DND-41 (cell line): ENCODE measurements at regions not wholly inside any gene's neighbourhood (a gene's known extent, or its start where the extent isn't known, plus 50 kb on each side); places are given as distances from the start of the nearest gene placed in this dataset.

Experiments
- ATAC-seq: fragments of 200-7000 bp; cut with Tn5 transposase; 3 replicates; pipeline ENCODE4 v1.9.1; 2021; ENCODE audit warnings: low read depth; ENCODE audit not compliant: insufficient read depth
- DNase-seq: peaks from one replicate; pipeline ENCODE4 v3.0.0-alpha.2; 2020
- H2AFZ ChIP-seq: 2 replicates; pipeline ENCODE4 v1.6.0; 2012; ENCODE audit warnings: low read depth, low read length
- H3K27ac ChIP-seq: 2 replicates; pipeline ENCODE4 v1.5.1; 2012; ENCODE audit warnings: low read length, inconsistent platforms
- H3K27me3 ChIP-seq: fragments of 200-600 bp; sonication (generic); 2 replicates; pipeline ENCODE4 v1.6.0; 2012; ENCODE audit warnings: low read length, mild to moderate bottlenecking, inconsistent platforms; ENCODE audit not compliant: insufficient read depth, poor library complexity
- H3K36me3 ChIP-seq: 2 replicates; pipeline ENCODE4 v1.5.1; 2012; ENCODE audit warnings: low read length, inconsistent platforms; ENCODE audit not compliant: insufficient read depth
- H3K4me1 ChIP-seq: 2 replicates; pipeline ENCODE4 v1.5.1; 2012; ENCODE audit warnings: mild to moderate bottlenecking, low read length; ENCODE audit not compliant: insufficient read depth
- H3K4me2 ChIP-seq: 2 replicates; pipeline ENCODE4 v1.6.0; 2012; ENCODE audit warnings: mild to moderate bottlenecking, moderate library complexity, low read length, inconsistent platforms; ENCODE audit not compliant: insufficient read depth
- H3K4me3 ChIP-seq, 2 experiments: fragments of 200-600 bp in 1 of 2; shearing (Covaris generic) in 1 of 2; 2 replicates each; pipeline ENCODE4 v1.5.1; 2012 to 2016; ENCODE audit warnings: inconsistent platforms in 2 of 2, low read length in 2 of 2, mild to moderate bottlenecking in 2 of 2, low read depth in 1 of 2, moderate library complexity in 1 of 2
- H3K79me2 ChIP-seq: 2 replicates; pipeline ENCODE4 v1.6.0; 2012; ENCODE audit warnings: low read length, inconsistent platforms; ENCODE audit not compliant: insufficient read depth
- H3K9ac ChIP-seq: 2 replicates; pipeline ENCODE4 v1.6.0; 2012; ENCODE audit warnings: low read depth, mild to moderate bottlenecking, inconsistent platforms, low read length, moderate library complexity
- H3K9me3 ChIP-seq: 2 replicates; pipeline ENCODE4 v1.5.1; 2012; ENCODE audit warnings: low read length, moderate library complexity, mild to moderate bottlenecking, inconsistent platforms; ENCODE audit not compliant: insufficient read depth, severe bottlenecking
- H4K20me1 ChIP-seq: 2 replicates; pipeline ENCODE4 v1.6.0; 2012; ENCODE audit warnings: low read length; ENCODE audit not compliant: insufficient read depth
- EZH2 ChIP-seq: IDR thresholded peaks from 3 replicates; pipeline ENCODE4 v1.6.1; 2012; ENCODE audit warnings: borderline replicate concordance, low read depth, mild to moderate bottlenecking, moderate library complexity, low read length, inconsistent platforms; ENCODE audit not compliant: severe bottlenecking
- TF ChIP-seq, protein P1 (sequence below): IDR thresholded peaks from 2 replicates; pipeline ENCODE4 v1.5.1; 2012; ENCODE audit warnings: borderline replicate concordance, low read length, moderate library complexity, mild to moderate bottlenecking; ENCODE audit not compliant: poor library complexity, severe bottlenecking; ENCODE audit errors: extremely low read depth

DNA sequence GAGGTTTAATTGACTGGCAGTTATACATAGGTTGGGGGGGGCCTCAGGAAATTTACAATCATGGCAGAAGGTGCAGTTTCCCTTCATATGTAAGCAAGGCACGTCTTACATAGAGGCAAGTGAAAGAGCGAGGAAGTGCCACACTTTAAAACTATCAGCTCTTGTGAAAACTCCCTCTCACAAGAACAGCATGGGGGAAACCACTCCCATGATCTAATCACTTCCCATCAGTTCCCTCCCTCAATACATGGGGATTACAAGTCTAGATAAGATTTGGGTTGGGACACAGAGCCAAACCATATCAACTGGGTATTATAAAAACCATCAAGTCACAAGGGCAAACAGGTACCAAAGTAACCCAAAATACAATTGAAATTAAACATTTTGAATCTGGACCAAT lies 182.0 kb upstream of the FAT4 start:
- no peaks in the 10 kb centered on the region for H3K36me3 ChIP-seq
- H3K27me3 ChIP-seq: no peaks in the 10 kb centered on the region
- H3K27ac ChIP-seq: no peak overlapping the region
- no peak overlapping the region for H3K4me2 ChIP-seq
- H3K9ac ChIP-seq: no peak overlapping the region
- H3K4me1 ChIP-seq: no peaks in the 10 kb centered on the region
- ATAC-seq (no peak), DNase-seq (no peak)
- H3K9me3 ChIP-seq: no peaks in the 10 kb centered on the region
- no peaks in the 10 kb centered on the region for H4K20me1 ChIP-seq
- H3K79me2 ChIP-seq: no peaks in the 10 kb centered on the region
- no peak overlapping the region for H3K4me3 ChIP-seq
- TF ChIP-seq, protein P1, sequence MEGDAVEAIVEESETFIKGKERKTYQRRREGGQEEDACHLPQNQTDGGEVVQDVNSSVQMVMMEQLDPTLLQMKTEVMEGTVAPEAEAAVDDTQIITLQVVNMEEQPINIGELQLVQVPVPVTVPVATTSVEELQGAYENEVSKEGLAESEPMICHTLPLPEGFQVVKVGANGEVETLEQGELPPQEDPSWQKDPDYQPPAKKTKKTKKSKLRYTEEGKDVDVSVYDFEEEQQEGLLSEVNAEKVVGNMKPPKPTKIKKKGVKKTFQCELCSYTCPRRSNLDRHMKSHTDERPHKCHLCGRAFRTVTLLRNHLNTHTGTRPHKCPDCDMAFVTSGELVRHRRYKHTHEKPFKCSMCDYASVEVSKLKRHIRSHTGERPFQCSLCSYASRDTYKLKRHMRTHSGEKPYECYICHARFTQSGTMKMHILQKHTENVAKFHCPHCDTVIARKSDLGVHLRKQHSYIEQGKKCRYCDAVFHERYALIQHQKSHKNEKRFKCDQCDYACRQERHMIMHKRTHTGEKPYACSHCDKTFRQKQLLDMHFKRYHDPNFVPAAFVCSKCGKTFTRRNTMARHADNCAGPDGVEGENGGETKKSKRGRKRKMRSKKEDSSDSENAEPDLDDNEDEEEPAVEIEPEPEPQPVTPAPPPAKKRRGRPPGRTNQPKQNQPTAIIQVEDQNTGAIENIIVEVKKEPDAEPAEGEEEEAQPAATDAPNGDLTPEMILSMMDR: no peak
- TF ChIP-seq EZH2: no peak
- H2AFZ ChIP-seq: no peak overlapping the region

DNA sequence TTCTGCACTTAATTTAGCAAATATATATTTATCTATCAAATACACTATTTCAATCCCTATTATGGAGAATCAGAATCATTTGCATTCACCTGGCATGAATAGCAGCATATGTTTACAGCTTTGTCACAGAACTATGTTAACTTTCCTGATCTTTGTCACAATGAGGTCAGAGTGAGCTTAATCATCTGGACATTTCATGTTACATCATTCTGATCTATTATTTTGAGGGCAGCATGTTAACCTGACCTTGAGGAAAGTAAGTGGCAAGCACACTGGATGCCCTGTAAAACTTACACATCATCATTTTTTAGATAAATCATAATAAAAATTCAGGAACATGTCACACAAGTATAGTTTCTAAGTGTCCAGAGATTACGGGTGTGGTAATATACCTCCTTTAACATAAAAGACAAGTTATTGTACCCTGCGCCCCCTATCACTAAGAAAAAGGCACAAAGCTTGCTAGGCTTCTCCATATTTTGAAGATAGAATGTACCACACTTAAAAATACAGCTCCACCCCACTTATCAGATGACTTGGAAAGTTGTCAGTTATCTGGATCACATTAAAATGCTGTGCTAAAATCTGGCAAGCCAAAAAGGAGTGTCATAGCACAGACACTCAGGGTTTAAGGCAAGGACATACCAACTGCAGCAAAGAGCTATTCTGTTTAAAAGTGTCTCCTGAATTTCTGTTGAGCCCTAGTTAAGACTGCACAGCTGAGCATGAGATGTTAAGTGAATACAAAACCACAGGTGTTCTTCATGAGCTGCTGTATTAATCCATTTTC lies 182.7 kb upstream of the FAT4 start:
- Histone ChIP-seq H3K79me2 (no peaks in the 10 kb centered on the region), H3K9ac (no peak overlapping the region), H3K27ac (no peak overlapping the region), H3K9me3 (no peaks in the 10 kb centered on the region), H3K27me3 (no peaks in the 10 kb centered on the region), H2AFZ (no peak overlapping the region), H4K20me1 (no peaks in the 10 kb centered on the region), H3K4me1 (no peaks in the 10 kb centered on the region), H3K4me2 (no peak overlapping the region), H3K36me3 (no peaks in the 10 kb centered on the region), H3K4me3 (no peak overlapping the region)
- TF ChIP-seq, protein P1: no peak
- no peak for DNase-seq
- ATAC-seq: no peak

DNA sequence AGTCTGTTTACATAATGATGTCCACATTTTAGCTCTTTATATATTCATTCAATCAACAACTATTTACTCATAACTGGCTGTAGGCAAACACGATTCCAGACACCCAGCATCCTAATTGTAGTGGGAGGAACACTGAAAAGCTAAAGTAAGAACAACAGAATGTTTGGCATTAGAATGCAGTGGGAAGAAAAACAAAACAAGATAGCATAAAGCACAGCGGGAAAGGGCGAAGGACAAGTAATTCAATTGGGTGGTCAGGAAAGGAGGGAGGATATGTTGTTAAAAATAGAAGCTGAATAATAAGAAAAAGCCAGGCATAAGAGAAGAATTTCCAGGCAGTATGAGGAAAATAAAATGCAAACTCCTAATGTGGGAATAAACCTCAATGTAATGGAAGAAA lies 189.5 kb upstream of the FAT4 start:
- H3K4me2 ChIP-seq: no peak overlapping the region

More for the DNA sequence above, 189.5 kb upstream of the FAT4 start:
- TF ChIP-seq, protein P1: no peak
- TF ChIP-seq EZH2: no peak
- Histone ChIP-seq H3K79me2 (no peaks in the 10 kb centered on the region), H3K36me3 (no peaks in the 10 kb centered on the region), H3K4me1 (no peaks in the 10 kb centered on the region), H3K27me3 (no peaks in the 10 kb centered on the region), H2AFZ (no peak overlapping the region), H3K4me3 (no peak overlapping the region), H3K9ac (no peak overlapping the region), H3K9me3 (no peaks in the 10 kb centered on the region), H3K27ac (no peak overlapping the region), H4K20me1 (no peaks in the 10 kb centered on the region)
- DNase-seq: no peak
- ATAC-seq: no peak
